ACC112 (cell line): ENCODE measurements at regions not wholly inside any gene's neighbourhood (a gene's known extent, or its start where the extent isn't known, plus 50 kb on each side); places are given as distances from the start of the nearest gene placed in this dataset.
A peak's percentile ranks its signal among the peaks of the same experiment; 100 is the strongest.

Experiments used
- H2AFZ ChIP-seq: fragments of 200-600 bp; sonication (generic); one replicate; pipeline ENCODE4 v1.6.0; 2017; ENCODE audit warnings: antibody characterized with exemption, low read length; ENCODE audit not compliant: unreplicated experiment
- H3K27ac ChIP-seq: fragments of 200-600 bp; sonication (generic); 2 replicates; pipeline ENCODE4 v1.5.1; 2014; ENCODE audit warnings: low read depth, mild to moderate bottlenecking, antibody characterized with exemption, low read length, moderate library complexity
- H3K27me3 ChIP-seq: fragments of 200-600 bp; sonication (generic); 2 replicates; pipeline ENCODE4 v1.6.1; 2014; ENCODE audit warnings: mild to moderate bottlenecking, antibody characterized with exemption, low read length, moderate library complexity, mixed read lengths; ENCODE audit not compliant: insufficient read depth
- H3K36me3 ChIP-seq: fragments of 200-600 bp; sonication (generic); 2 replicates; pipeline ENCODE4 v1.6.1; 2016; ENCODE audit warnings: mild to moderate bottlenecking, antibody characterized with exemption, low read length, moderate library complexity, mixed read lengths; ENCODE audit not compliant: insufficient read depth
- H3K4me1 ChIP-seq: fragments of 200-600 bp; sonication (generic); one replicate; pipeline ENCODE4 v1.6.1; 2016; ENCODE audit warnings: low read length, mixed read lengths; ENCODE audit not compliant: insufficient read depth, unreplicated experiment, control insufficient read depth
- H3K4me3 ChIP-seq: fragments of 200-600 bp; sonication (generic); 2 replicates; pipeline ENCODE4 v1.5.1; 2014; ENCODE audit warnings: mild to moderate bottlenecking, low read depth, low read length
- H3K79me2 ChIP-seq: fragments of 200-600 bp; sonication (generic); one replicate; pipeline ENCODE4 v1.6.0; 2016; ENCODE audit warnings: low read length; ENCODE audit not compliant: control insufficient read depth, unreplicated experiment, insufficient read depth

DNA sequence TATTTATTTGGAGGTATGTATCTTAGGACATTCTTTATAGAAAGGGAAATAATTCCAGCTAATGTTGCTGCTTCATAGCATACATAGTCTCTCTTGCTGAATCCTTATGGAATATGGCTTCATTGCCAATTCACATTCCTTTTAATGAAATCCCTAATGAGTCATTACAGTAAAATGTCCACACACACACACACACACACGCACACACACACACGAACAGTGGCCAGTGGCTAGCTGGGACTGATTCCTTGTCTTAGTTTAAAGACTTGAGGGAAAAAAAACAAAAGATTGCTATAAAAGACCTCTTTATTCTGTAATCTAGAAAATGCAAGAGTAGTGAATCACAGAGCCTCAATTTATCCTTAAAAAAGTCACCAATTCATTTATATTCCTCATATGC, 301.6 kb downstream of the SLITRK6 start:
- Histone ChIP-seq H3K27me3 (no peaks in the 10 kb centered on the region), H3K79me2 (no peaks in the 10 kb centered on the region), H3K4me1 (peaks cover 5% of the 10 kb centered on the region), H2AFZ (no peak overlapping the region), H3K36me3 (no peaks in the 10 kb centered on the region), H3K27ac (peak overlapping the region; percentile 50), H3K4me3 (no peak overlapping the region)

DNA sequence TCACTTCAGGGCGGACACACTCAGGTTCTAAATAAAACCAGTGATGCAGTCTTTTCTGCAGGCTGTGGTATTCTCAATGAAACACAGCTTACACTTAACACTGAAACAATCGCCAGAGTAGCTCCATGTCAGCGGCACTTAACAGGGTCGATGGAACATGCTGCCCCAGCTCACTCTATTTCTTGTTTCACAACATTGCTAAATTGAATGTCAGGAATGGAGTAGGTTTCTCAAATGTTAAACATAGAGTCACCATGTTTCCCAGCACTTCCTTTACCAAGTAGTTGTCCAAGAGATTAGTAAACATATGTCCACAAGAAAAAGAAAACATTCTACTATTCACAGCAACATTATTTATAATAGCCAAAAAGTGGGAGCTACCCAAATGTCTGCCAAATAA, 306.9 kb downstream of the SLITRK6 start:
- Histone ChIP-seq H3K79me2 (no peaks in the 10 kb centered on the region), H3K4me1 (peaks cover 2% of the 10 kb centered on the region), H3K4me3 (no peak overlapping the region), H3K36me3 (no peaks in the 10 kb centered on the region), H2AFZ (no peak overlapping the region), H3K27ac (no peak overlapping the region), H3K27me3 (no peaks in the 10 kb centered on the region)

DNA sequence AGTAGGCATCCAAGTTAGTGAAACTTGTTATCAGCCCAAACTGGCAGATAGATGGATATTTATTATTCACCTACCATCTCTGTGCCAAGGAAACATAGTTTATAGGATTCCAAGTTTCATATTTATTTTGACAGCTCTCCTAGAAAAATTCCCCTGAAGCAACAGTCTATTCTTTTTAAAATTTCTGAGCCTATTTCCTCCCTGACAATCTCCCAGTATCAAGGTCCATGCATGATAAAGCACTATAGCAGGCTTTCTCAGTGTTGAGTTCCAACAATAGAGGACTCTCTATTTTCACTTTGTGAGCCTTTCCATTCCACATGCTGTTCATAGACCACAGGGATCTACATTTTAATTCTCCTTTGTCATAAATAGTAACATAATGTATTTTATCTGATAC, 312.6 kb downstream of the SLITRK6 start:
- H3K27me3 ChIP-seq = no peaks in the 10 kb centered on the region
- no peak overlapping the region for H3K4me3 ChIP-seq
- H3K36me3 ChIP-seq = no peaks in the 10 kb centered on the region
- no peak overlapping the region for H2AFZ ChIP-seq
- no peak overlapping the region for H3K27ac ChIP-seq
- H3K4me1 ChIP-seq = no peaks in the 10 kb centered on the region
- no peaks in the 10 kb centered on the region for H3K79me2 ChIP-seq

DNA sequence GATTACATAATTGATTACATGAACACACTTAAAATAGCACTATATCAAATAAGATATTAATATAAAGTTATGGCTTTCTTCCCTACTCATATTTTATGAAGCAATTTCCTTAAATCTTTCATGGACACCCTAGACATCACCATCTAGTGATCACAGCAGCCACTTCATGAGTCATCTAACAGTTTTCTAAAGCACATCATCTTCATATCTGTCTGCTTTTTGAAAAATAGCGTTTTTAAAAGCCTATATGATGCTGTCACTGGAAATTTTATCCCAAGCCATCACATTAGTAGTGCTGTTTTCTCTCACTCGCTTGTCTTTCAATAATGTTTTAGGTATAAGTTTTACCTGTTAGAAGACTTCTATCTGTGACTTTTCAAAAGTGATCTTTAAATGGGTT, 326.1 kb downstream of the SLITRK6 start:
- no peak overlapping the region for H2AFZ ChIP-seq
- H3K27me3 ChIP-seq = no peaks in the 10 kb centered on the region
- H3K79me2 ChIP-seq = no peaks in the 10 kb centered on the region
- H3K27ac ChIP-seq = no peak overlapping the region
- H3K36me3 ChIP-seq = no peaks in the 10 kb centered on the region
- no peak overlapping the region for H3K4me3 ChIP-seq
- H3K4me1 ChIP-seq = no peaks in the 10 kb centered on the region

DNA sequence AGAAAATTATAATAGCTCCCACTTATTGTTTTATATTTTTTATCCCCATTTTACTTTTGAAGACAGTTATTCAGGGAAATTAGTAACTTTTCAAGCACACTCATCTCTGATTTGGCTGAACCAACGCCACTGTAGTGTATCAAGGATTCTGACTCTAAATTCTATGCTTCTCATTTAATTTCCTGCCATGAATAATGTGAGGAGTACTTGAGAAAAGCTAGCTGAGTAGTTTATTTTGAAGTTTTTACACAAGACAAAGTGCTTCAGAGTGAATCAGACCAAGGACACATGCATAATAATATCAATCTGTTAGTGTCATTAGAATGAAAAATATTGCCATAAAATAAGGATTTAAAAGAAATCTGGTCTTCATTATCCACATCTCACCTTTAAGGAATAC, 329.9 kb downstream of the SLITRK6 start:
- Histone ChIP-seq H3K27ac (no peak overlapping the region), H3K79me2 (no peaks in the 10 kb centered on the region), H3K36me3 (no peaks in the 10 kb centered on the region), H3K27me3 (no peaks in the 10 kb centered on the region), H3K4me1 (no peaks in the 10 kb centered on the region), H2AFZ (no peak overlapping the region), H3K4me3 (no peak overlapping the region)

DNA sequence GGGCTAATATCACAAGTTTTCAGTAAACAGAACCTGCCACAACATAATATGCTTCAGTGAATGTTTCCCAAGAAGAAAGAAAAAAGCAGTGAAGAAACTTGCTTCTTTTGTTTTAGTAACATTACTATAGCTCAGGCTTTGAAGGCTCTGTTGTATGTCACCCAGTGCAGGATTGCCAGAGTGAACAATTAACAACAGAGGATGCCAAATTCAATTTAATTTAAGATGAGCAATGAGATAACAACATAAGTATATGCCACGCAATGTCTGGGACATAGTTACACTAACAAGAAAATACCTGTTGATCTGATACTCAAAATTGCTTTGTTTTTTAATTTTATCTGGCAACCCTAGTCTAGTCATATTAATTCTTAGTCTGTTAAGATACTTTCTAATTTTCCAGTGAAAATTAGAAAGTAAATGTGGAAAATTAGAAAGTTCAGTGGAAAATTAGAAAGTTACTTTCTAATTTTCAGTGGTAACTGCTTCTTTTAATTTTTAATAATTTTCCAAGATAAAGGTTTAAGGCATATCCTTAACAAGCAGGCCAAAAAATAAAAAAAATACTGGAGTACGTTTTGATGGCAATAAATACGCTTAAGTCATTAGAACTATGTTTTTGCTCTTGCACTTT, 336.3 kb downstream of the SLITRK6 start:
- H3K36me3 ChIP-seq = no peaks in the 10 kb centered on the region
- no peak overlapping the region for H2AFZ ChIP-seq
- no peaks in the 10 kb centered on the region for H3K4me1 ChIP-seq
- H3K27me3 ChIP-seq = no peaks in the 10 kb centered on the region
- no peak overlapping the region for H3K4me3 ChIP-seq
- no peak overlapping the region for H3K27ac ChIP-seq
- H3K79me2 ChIP-seq = no peaks in the 10 kb centered on the region

DNA sequence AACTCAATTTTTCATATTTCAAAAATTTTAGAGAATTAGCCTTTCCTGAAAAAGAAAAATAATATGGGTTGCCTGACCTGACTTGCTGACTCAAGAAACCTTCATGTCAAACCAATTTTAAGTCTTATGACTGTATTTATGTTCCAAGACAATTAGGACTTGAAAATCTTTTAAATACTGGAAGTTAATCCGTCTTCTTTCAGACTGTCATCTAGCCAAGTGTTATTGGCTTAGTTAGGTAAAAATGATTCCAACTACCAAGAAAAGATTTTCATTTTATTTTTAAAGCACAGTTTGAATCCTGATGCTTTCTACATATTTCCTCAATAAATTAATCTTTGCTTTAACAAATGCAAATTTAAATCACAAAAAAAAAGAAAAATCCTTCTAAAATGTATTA, 337.6 kb downstream of the SLITRK6 start:
- Histone ChIP-seq H3K4me1 (no peaks in the 10 kb centered on the region), H3K27me3 (no peaks in the 10 kb centered on the region), H3K4me3 (no peak overlapping the region), H3K27ac (no peak overlapping the region), H3K79me2 (no peaks in the 10 kb centered on the region), H2AFZ (no peak overlapping the region), H3K36me3 (no peaks in the 10 kb centered on the region)

DNA sequence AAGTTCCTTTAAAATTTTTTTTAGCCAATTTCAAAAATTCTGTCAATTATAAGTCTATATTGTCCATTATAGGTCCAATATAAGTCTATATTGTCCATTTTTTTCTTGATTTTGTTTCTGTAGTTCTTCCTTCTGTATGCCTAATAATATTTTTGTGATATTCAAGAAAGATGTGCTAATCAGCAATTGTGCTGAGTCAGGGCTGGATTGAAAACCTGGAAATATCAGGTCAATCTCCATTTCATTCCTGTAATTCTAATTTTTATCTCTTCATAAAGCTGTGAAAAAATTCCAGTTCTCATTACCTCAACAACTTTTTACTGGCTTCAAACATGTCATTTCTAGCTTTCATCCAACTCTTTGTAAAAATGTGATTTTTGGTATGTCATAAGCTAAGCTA, 353.7 kb downstream of the SLITRK6 start:
- no peak overlapping the region for H3K27ac ChIP-seq
- H3K79me2 ChIP-seq = no peaks in the 10 kb centered on the region
- no peaks in the 10 kb centered on the region for H3K27me3 ChIP-seq
- no peak overlapping the region for H2AFZ ChIP-seq
- H3K36me3 ChIP-seq = no peaks in the 10 kb centered on the region
- no peaks in the 10 kb centered on the region for H3K4me1 ChIP-seq
- H3K4me3 ChIP-seq = no peak overlapping the region

DNA sequence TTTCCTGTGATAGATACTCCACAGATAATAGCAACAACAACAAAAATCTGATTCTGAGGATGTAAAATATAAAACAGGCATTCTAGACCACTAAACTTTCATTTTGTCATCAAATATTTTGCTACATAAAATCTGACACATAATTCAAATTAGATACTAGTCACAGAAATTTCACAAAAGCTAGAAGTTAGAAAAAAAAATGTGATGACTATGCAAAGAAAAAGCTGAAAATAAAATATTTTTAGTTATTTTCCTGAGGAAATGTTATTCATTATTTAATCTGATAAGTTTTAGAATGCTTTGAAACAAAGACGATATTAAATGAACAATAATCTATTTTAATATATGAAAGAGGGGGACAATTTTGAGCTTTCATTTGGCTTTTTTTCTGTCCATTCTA, 357.2 kb downstream of the SLITRK6 start:
- Histone ChIP-seq H3K27ac (no peak overlapping the region), H2AFZ (no peak overlapping the region)

DNA sequence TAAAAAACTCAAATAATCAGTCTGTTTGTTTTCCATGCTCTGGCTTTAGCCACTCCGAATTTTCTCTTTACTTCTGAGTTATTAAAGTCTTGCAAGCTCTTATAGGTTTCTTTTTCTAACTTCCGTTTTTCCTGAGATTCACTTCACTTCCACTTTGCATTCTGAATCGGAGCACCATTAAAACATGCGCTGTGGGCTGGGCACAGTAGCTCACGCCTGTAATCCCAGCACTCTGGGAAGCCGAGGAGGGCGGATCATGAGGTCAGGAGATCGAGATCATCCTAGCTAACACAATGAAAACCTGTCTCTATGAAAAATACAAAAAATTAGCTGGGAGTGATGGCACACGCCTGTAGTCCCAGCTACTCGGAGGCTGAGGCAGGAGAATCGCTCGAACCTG, 357.9 kb downstream of the SLITRK6 start:
- Histone ChIP-seq H3K36me3 (no peaks in the 10 kb centered on the region), H3K4me1 (no peaks in the 10 kb centered on the region), H3K4me3 (no peak overlapping the region), H3K27me3 (no peaks in the 10 kb centered on the region), H2AFZ (no peak overlapping the region), H3K27ac (no peak overlapping the region), H3K79me2 (no peaks in the 10 kb centered on the region)

More for the DNA sequence above, 357.2 kb downstream of the SLITRK6 start:
- H3K36me3 ChIP-seq = no peaks in the 10 kb centered on the region
- H3K4me3 ChIP-seq = no peak overlapping the region
- no peaks in the 10 kb centered on the region for H3K27me3 ChIP-seq
- no peaks in the 10 kb centered on the region for H3K4me1 ChIP-seq
- H3K79me2 ChIP-seq = no peaks in the 10 kb centered on the region

DNA sequence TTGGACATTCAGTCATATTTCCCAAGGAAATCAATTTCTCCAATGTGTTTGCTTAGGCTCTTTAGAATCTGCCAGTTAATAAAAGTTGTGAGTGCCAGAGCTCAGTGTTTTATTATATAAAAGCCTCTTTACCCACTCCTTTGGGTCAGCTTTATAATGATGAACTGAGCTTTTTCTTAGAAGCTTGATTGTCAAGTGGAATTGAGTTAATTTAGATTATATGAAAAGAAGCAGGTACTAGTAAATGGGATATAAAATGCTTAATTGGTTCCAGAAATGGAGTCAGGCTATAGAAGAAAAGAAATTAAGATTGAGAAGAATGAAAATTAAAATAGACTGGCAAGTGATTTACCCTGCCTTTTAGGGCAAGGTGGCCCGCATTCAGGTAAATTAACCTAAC, 363.2 kb downstream of the SLITRK6 start:
- H3K4me3 ChIP-seq = no peak overlapping the region
- H3K27me3 ChIP-seq = no peaks in the 10 kb centered on the region
- no peaks in the 10 kb centered on the region for H3K36me3 ChIP-seq
- H3K27ac ChIP-seq = no peak overlapping the region
- no peak overlapping the region for H2AFZ ChIP-seq
- no peaks in the 10 kb centered on the region for H3K4me1 ChIP-seq
- no peaks in the 10 kb centered on the region for H3K79me2 ChIP-seq
